GM19467 (cell line): ENCODE measurements at regions not wholly inside any gene's neighbourhood (a gene's known extent, or its start where the extent isn't known, plus 50 kb on each side); places are given as distances from the start of the nearest gene placed in this dataset.
"Not testable (repeated sequence)": the region's sequence is repeated elsewhere in the genome, so short reads cannot be mapped to it uniquely, and the experiment has no call there.

Source experiments
- ATAC-seq: cut with Tn5 transposase; IDR thresholded peaks from one replicate; pipeline ENCODE4 v1.9.1; 2021; ENCODE audit warnings: mild to moderate bottlenecking, moderate library complexity; ENCODE audit not compliant: unreplicated experiment

DNA sequence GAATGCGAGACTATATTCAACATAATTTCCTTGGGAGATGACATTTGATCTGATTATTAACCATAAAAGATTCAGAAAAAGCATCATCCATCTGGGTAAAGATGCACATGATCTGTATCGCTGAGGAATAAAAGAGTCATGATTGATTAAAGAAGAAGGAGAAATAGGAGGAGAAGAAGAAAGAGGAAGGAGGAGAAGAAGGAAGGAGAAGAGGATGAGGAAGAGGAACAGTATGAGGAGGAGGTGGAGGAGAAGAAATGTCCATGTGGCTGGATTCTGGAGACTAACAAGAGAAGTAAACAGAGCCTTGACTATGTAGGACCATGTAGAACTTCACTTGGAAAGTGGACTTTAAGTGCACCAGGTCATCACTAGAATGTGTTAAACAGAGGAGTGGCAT lies 947.4 kb downstream of the LRFN5 start:
- ATAC-seq: no peak

DNA sequence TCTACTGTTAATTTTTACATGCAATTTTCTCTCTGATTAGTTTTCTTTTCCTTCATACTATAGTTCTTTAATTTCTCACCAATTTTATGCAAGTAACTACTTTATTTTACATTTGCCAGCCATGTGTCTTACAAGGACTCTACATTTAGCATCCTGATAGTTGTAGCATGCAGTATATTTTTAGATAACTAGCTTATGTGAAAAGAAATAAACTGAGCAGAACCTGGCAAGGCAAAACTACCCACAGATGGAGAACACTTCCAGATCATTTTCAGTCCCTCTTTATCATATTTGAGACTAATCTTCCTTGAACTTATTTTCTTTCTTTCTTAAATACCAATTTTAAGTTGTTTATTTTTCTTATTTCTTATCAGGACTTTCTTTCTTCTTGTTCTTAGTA lies 943.6 kb downstream of the LRFN5 start:
- ATAC-seq: no peak

DNA sequence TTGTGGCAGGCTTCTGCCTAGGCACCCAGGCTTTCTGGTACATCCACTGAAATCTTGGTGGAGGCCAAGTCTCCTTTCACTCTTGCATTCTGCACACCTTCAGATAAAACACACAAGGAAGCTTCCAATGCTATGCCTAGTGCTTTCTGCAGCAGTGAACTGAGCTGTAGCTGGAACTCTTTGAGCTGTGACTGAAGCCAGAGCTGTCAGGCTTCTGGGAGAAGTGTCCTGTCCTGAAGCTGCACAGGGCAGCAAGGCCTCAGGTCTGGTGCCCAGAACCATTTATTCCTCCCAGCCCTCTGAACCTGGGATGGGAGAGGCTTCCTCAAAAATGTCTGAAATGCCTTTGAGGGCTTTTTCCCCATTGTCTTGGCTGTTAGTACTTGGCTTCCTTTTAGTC lies 941.7 kb downstream of the LRFN5 start:
- ATAC-seq: no peak

DNA sequence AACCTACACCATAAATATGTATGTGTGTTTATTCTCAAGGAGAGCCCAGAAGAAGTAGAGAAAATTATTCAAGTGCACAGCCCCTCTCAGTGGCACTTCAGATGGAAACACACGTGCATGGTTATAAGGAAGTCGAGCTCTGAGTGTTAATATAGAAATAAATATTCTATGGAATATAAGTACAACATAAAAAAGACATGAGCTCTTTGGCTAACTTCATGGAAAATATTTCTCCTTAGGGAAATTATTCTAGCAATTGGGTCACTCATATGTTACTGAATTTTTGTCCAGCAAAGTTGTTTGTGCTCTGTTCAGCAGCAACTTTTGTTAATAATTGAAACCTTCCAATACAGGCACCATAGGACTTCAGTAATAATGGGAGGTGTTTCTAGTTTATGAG lies 939.0 kb downstream of the LRFN5 start:
- no peak for ATAC-seq

DNA sequence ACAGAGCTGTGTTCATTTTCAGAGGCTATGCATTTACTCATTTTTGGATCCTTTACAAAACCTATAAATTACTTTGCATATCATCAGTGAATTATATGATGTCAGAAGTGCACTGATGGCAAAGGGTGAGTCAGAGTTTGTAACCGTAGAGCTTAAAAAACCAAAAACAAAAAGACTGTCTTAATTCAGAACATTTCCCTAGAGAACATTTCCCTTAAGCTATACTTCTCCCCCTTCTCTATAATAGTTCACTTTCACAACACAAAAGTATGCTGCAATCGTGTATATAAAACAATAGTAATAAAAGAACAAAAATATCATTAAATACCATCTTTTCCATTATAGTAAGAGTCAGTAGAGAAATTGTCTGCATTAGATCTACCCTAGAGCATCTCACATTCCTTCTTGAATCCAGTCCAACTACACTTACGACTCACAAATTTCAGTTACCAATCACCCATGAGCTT lies 934.9 kb downstream of the LRFN5 start:
- ATAC-seq: no peak

DNA sequence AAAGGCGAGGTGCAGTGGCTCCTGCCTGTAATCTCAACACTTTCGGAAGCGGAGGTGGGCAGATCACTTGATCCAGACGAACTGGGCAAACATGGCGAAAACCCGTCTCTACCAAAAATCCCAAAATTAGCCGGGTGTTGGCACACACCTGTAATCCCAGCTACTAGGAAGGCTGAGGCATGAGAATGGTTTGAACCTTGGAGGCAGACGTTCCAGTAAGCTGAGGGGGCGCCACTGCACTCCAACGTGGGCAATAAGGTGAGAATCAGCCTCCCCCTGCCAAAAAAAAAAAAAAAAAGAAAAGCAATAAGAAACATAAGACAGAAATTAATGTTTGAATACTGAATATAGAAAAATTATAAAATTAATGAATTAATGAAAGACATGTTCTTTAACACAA lies 928.7 kb downstream of the LRFN5 start:
- ATAC-seq: no peak

DNA sequence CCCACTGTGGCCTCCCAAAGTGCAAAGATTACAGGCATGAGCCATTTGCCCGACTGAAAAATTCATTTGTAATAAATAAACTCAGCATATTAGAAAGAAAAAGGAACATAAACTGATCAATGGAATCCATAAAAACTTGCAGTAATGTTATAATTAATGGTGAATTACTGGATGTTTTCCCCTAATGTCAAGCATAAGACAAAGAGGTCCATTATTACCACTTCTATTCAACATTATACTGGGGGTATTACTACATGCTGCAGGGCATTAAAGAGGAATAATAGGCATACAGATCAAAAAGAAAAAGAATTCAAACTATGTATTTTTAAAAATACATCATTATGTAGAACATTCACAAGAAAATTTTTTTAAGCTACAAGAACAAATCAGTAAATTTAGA lies 926.8 kb downstream of the LRFN5 start:
- no peak for ATAC-seq

DNA sequence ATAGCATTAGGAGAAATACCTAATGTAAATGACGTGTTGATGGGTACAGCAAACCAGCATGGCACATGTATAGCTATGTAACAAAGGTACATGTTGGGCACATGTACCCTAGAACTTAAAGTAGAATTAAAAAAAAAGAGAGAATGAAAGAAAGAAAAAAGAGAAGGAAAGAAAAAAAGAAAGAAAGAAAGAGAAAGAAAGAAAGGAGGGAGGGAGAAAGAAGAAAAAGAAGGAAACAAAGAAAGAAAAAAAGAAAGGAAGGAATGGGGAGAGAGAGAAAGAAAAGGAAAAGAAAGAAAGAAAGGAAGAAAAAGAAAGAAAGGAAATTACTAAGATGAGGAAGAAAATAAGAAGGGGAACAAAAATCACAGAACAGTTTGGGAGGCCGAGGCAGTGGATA lies 925.5 kb downstream of the LRFN5 start:
- no peak for ATAC-seq

DNA sequence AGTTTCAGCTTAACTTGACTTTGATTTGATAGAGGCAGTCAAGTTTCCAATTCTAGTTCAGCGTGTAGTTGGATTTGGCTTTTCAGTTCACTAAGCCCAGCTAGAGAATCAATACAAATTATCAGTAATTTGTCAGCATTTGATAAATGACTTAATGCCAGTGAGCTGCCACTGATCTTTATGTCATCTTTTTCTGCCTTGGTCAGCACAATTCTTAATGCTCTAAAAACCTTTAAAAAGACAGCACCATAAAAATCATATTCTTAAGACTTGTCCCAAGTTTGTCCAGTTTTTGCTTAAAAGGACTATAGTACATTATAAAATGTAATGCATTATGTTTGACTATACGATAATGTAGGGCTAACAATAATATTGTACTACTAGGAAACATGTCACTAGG lies 920.5 kb downstream of the LRFN5 start:
- ATAC-seq: no peak

DNA sequence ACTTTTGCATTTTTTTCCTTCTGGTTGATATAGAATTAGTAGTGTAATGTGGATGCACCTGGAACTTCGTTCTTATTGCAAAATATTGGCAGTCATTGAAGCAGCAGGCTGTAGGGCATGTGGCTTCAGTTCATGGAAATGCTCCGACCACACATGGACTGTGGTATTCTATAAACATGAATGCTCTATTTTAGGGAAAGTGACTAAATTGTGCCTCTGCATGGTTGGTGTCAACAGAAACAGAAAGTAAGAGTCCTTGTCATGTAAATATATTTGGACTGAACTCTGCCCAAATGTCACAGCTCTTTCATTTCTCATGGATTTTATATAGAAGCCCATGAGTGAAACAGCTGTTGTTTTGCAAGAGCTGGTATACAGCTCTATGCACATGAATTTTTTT lies 917.0 kb downstream of the LRFN5 start:
- no peak for ATAC-seq

DNA sequence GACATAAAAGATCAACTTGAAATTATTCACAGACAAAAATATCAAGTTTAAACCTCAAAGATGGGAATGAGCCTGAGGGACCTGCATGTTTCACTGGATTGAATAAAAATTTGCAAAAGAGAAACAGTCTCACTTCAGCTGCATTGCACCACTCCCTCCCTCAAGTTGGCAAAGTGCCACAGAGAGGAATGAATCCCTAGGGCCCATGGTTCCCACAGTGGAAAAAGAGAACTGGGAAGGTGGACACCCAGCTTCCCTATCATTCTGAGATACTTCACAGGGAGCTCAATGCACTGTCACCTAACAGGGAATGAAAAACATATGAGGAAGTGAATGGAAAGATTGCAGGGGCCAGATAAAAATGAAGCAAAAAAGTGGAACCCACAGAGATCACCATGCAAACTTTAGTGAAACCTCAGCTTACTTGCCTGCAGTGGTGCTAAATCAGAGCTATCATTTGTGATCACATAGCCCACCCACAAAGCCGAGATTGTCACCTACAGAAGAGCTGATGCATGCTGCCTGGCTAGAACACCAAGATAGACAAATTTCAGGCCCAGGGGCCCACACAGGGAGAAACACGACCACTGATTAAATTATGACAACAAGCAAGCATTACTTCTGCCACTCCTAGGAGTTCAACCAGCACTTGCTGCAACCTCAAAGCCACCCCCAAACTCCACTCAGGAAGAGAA lies 911.3 kb downstream of the LRFN5 start:
- no peak for ATAC-seq

DNA sequence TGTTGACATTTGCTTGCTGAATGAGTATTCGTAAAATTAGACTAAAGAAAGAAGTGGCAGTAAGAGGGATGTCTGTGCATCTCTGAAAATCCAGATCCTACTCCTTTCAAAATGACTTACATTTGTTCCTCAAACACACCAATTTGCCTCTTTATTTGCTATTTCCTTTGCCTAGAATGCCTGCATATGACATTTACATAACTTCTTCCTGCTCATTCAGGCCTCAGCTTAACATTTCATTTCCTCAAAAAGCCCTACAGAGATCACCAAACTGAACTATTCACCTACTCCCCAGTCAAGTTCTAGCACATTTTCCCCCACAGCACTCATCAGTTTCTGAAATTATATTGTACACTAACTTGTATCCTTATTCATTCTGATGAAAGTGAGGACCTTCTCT lies 907.2 kb downstream of the LRFN5 start:
- no peak for ATAC-seq

DNA sequence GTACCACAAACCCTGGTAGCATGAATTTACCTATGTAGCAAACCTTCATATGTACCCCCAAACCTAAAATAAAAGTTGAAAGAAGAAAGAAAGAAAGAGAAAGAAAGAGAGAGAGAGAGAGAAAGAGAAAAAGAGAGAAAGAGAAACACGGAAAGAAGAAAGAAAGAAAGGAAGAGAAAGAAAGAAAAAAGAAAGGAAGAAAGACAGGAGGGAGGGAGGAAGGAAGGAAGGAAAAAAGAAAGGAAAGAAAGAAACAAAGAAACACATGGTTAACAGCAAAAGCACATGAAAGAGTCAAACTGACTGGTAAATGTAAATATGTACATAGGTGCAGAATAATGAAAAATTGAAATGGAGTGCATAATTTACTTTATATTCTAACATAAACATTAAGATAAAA lies 903.4 kb downstream of the LRFN5 start:
- ATAC-seq: no peak

DNA sequence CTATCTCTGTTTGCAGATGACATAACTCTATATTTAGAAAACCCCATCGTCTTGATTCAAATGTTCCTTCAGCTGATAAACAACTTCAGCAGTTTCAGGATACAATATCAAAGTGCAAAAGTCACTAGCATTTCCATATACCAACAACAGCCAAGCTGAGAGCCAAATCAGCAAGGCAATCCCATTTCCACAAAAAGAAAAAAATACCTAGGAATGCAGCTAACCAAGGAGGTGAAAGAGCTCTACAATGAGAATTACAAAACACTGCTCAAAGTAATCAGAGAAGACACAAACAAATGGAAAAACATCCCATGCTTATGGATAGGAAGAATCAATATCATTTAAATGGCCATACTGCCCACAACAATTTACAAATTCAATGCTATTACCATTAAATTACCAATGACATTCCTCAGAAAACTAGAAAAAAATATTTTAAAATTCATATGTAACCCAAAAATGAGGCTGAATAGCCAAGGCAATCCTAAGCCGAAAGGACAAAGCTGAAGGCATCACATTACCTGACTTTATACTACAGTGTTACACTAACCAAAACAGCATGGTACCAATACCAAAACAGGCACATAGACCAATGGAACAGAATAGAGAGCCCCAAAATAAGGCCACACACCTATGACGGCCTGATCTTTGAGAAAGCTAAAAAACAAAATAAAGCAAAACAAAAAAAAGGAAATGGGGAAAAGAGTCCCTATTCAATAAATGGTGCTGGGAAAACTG lies 901.7 kb downstream of the LRFN5 start:
- ATAC-seq: no peak

DNA sequence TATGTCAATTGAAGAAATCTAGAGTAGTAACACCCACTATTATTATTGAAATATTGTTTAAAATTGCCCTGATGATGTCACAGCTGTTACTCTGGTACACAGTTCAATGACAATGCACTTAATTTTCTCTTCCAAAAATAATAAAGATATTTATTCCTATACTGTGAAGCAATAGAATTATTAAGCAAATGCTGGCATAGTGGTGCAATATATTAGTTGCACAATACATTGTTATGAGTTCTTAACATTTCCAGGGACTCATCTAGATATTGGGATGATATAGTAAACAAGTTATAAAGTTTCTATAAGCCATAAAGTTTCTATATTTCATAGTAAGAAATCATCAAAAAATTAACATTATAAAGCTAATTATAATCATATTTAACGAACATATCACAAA lies 897.8 kb downstream of the LRFN5 start:
- no peak for ATAC-seq

DNA sequence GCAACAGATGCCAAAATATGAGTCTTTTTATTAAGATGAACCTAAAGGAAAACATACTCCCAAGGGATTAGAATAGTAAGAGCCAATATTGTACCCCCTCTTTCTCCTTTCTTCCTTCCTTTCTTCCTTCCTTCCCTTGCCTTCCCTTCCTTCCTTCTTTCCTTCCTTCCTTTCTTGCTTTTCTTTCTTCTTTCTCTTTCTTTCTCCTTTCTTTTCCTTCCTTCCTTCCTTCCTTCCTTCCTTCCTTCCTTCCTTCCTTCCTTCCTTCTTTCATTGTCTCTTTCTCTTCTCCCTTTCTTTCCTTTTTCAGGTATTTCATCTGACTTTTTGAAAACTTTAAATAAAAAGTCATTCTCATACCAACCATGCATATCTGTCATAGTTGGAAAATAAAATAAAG lies 892.5 kb downstream of the LRFN5 start:
- no peak for ATAC-seq

DNA sequence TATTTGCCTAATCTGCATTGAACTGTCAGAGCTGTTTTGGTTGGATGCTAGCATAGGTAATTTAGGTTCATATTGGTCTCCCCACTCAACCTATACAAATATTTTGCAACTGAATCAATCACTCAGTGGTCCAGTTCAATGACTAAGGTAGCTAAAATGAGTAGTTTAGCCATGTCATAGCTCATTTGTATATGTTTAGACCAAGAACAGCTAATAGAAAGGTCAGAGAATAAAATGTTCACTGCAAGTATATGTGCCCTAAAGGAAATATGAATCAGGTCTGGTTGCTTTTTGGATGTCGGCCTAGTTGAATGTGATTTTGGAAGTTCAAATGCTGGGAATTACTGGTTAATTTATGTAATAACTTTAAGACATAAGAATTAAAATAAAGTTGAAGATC lies 883.9 kb downstream of the LRFN5 start:
- no peak for ATAC-seq

DNA sequence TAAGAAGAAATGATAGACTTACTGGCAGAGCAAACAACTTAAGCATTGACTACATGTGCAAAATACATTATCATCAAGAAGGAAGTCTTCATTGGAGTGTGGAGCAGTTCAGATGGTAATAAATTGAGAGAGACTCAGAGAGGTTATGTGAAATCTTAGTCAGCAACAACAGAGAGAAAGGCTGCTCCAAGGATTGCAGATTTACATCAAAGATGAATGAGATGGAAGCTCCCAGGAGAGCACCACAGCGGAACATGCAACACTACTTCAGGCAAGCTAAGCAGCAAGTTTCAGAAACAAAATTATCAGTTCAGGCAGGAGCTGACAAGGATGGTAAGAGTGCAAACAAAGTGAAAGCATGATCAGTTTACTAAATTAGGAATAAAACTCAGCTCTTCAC lies 882.3 kb downstream of the LRFN5 start:
- no peak for ATAC-seq

DNA sequence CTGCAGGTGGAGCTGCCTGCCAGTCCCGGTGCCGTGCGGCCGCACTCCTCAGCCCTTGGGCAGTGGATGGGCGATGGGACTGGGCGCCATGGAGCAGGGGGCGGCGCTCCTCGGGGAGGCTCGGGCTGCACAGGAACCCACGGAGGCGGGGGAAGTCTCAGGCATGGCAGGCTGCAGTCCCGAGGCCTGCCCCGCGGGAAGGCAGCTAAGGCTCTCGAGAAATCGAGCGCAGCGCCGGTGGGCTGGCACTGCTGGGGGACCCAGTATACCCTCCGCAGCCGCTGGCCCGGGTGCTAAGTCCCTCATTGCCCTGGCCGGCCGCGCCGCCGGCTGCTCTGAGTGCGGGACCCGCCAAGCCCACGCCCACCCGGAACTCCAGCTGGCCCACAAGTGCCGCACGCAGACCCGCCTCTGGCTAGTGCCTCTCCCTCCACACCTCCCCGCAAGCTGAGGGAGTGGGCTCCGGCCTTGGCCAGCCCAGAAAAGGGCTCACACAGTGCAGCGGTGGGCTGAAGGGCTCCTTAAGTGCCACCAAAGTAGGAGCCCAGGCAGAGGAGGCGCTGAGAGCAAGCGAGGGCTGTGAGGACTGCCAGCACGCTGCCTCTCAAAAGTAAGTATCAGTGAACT lies 875.8 kb downstream of the LRFN5 start:
- not testable (repeated sequence) for ATAC-seq

DNA sequence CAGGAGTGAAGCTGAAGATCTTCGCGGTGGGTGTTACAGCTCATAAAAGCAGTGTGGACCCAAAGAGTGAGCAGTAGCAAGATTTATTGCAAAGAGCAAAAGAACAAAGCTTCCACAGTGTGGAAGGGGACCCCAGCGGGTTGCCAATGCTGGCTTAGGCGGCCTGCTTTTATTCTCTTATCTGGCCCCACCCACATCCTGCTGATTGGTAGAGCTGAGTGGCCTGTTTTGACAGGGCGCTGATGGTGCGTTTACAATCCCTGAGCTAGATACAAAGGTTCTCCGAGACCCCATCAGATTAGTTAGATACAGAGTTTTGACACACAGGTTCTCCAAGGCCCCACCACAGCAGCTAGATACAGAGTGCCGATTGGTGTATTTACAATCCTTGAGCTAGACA lies 875.0 kb downstream of the LRFN5 start:
- ATAC-seq: not testable (repeated sequence)

DNA sequence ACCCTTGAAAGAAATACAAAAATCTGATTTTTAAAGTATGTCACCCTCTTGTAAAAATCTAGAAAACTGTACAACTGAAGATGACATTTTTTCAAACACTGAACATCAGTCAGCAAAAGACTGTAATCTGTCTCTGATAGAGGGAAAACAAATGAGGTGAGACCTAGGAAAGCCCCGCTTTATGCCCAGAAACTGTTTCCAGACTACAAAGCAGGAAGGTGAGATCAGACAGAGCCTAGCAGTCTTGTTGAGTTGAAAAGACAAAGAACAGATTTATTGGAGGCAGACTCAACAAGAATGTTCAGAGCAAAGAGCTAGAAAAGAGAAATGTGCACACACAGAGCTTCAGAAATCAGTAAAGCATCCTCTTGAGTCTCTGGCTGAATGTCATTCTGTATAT lies 873.6 kb downstream of the LRFN5 start:
- no peak for ATAC-seq

DNA sequence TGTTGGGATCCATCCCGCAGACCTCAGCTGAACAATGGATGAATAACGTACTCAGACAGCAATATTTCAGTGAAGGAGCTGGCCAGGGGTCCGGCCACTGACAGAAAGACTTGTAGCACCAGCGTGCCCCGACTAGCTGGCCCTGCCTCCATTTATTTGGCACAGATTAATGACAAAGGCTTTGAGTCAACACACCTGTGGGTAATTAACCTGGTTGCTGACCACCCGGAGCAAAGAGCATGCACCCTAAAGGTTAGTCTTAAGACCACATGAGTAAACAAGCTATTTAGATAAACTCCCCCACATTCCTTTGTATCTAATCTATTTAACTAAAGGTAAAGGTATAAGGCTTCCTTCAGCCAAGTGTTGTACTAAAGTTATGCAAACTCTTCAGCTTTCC lies 868.6 kb downstream of the LRFN5 start:
- no peak for ATAC-seq
